BE2C (cell line): ENCODE measurements at regions not wholly inside any gene's neighbourhood (a gene's known extent, or its start where the extent isn't known, plus 50 kb on each side); places are given as distances from the start of the nearest gene placed in this dataset.

Experiments used
- DNase-seq: peaks from one replicate; pipeline ENCODE4 v3.0.0-alpha.2; 2020
- H3K27me3 ChIP-seq: fragments of 250-450 bp; sonication (Bioruptor Pico); 2 replicates; pipeline ENCODE4 v1.5.1; 2020; ENCODE audit warnings: mild to moderate bottlenecking
- H3K36me3 ChIP-seq: fragments of 250-450 bp; sonication (Bioruptor Pico); 2 replicates; pipeline ENCODE4 v1.5.1; 2020; ENCODE audit warnings: mild to moderate bottlenecking
- H3K4me1 ChIP-seq: fragments of 250-450 bp; sonication (Bioruptor Pico); 2 replicates; pipeline ENCODE4 v1.5.1; 2020
- H3K4me3 ChIP-seq: 2 replicates; pipeline ENCODE4 v1.5.1; 2011; ENCODE audit warnings: low read depth, low read length
- H3K9me3 ChIP-seq: fragments of 250-450 bp; sonication (Bioruptor Pico); 2 replicates; pipeline ENCODE4 v1.5.1; 2020
- CTCF ChIP-seq: IDR thresholded peaks from 2 replicates; pipeline ENCODE4 v1.5.1; 2012; ENCODE audit warnings: mild to moderate bottlenecking, low read depth, low read length

DNA sequence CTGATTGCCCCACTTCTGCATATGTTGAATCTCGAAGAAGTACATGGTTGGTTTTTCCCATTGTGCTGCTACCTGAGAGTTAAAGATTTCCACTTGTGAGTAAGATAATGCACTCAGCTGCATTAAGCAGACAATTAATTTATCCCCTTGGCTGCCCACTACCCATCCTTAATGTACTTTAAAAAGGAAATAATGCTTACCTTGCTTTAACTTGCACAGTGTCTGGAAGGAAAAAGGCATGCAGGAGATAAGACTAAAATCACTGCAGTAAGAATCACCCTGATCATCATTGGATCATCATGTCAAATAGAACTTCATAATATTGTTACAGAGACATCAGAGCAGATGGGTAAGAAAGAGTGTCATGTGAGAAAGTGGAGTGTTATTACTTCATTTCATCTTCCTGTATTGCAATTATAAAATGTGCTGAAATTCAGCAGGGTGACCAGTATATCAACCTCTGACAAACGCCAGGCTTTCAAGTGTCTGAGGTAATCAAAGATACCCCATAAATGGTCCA, 207.3 kb upstream of the PIK3C3 start:
- no peak overlapping the region for H3K4me3 ChIP-seq
- H3K4me1 ChIP-seq: no peaks in the 10 kb centered on the region
- no peak for DNase-seq
- no peaks in the 10 kb centered on the region for H3K36me3 ChIP-seq
- H3K27me3 ChIP-seq: no peaks in the 10 kb centered on the region
- TF ChIP-seq CTCF: no peak
- H3K9me3 ChIP-seq: no peaks in the 10 kb centered on the region

- TF ChIP-seq CTCF: peak; percentile 56
- Histone ChIP-seq H3K36me3 (no peaks in the 10 kb centered on the region), H3K4me1 (no peaks in the 10 kb centered on the region), H3K9me3 (no peaks in the 10 kb centered on the region), H3K27me3 (no peaks in the 10 kb centered on the region), H3K4me3 (no peak overlapping the region)
- peak; percentile 16 for DNase-seq
These were observed 209.6 kb upstream of the PIK3C3 start for GRCh38 chr18:41745166-41746049.

DNA sequence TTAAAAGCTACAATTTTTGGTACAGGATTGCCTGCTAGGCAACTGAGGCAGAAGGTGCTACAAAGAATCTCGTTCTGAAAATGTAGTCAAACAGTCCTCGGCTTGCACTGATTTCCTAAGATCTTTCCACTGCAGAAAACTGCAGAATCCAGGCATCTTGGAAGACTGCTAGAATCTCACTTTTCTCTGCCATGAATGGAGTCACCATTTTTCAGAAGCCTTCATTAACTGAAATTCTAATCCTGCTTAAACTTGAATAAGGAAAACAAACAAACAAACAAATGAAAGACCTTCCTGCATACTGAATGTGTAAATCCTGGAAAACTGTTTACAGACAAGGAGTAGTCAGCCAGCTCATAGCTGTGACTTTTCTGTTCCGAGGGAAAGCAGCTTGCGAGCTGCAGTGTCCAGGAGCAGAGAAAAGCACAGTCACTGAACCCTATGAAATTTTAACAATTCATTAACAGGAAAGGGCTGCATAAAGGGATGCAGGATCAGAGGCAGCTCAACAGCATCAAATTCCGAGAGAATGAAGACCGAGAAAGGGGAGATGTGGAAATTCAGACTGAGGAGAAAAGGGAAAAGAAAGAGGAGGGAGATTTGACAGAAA, 210.5 kb upstream of the PIK3C3 start:
- H3K4me1 ChIP-seq: no peaks in the 10 kb centered on the region
- H3K27me3 ChIP-seq: no peaks in the 10 kb centered on the region
- no peak overlapping the region for H3K4me3 ChIP-seq
- no peaks in the 10 kb centered on the region for H3K9me3 ChIP-seq
- no peaks in the 10 kb centered on the region for H3K36me3 ChIP-seq
- no peak for DNase-seq
- no peak for TF ChIP-seq CTCF

DNA sequence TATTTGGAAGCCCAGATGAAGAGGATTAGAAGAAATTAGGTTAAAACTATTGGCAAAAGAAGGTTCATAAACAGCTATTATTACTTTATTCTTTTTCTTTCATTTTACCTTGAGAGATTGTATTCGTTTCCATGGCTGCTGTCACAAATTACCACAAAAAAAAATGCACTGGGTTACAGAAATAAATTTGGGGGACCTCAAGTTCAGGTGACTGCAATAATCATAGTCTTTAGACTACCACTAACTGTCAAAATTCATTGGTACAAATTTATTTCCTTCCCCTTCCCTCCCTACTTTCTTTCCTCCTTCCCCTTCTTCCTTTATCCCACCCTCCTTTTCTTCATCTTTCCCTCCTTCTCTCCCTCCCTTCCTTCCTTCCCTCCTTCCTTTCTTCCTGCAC, 217.8 kb upstream of the PIK3C3 start:
- Histone ChIP-seq H3K9me3 (no peaks in the 10 kb centered on the region), H3K27me3 (no peaks in the 10 kb centered on the region), H3K36me3 (no peaks in the 10 kb centered on the region), H3K4me3 (no peak overlapping the region), H3K4me1 (no peaks in the 10 kb centered on the region)
- no peak for DNase-seq
- TF ChIP-seq CTCF: no peak

GRCh38 chr18:41734917-41735316, 220.1 kb upstream of the PIK3C3 start:
- DNase-seq: no peak
- Histone ChIP-seq H3K9me3 (no peaks in the 10 kb centered on the region), H3K27me3 (no peaks in the 10 kb centered on the region), H3K36me3 (no peaks in the 10 kb centered on the region), H3K4me3 (no peak overlapping the region), H3K4me1 (no peaks in the 10 kb centered on the region)
- no peak for TF ChIP-seq CTCF

DNA sequence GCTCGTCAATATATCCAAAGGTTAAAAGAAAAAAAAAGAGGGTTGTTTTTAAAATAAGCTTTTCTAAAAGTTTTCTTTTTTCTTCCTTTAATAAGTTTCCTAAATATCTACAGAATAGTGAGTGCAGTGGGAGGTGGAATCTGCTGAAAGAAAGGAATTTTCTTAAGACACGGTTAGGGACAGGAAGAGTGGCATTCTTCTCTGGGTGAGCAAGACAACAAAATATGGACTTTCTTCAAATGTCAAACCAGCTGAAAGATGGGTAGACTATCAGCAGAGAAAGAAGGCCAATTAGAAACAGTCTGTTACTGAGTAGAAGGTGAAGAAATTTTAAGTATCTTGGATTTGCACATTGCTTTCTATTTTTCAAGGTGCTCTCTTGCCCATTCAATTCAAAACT, 222.7 kb upstream of the PIK3C3 start:
- no peak overlapping the region for H3K4me3 ChIP-seq
- H3K9me3 ChIP-seq: no peaks in the 10 kb centered on the region
- no peak for DNase-seq
- no peaks in the 10 kb centered on the region for H3K4me1 ChIP-seq
- H3K36me3 ChIP-seq: no peaks in the 10 kb centered on the region
- no peak for TF ChIP-seq CTCF
- no peaks in the 10 kb centered on the region for H3K27me3 ChIP-seq
